Adrenal gland (tissue), 5 donors: ENCODE measurements at regions not wholly inside any gene's neighbourhood (a gene's known extent, or its start where the extent isn't known, plus 50 kb on each side); places are given as distances from the start of the nearest gene placed in this dataset.

Experiments used
- CTCF ChIP-seq, 6 experiments: fragments of 450-650 bp in 4 of 6; fragments of 200-600 bp in 2 of 6; sonication (generic) in 1 of 6; IDR thresholded peaks; 1 replicate in 5 of 6; 2 replicates in 1 of 6; pipeline versions ENCODE4 v1.5.1 to v1.8.0; 2016 to 2021; ENCODE audit warnings: antibody characterized with exemption in 6 of 6, mild to moderate bottlenecking in 2 of 6, moderate library complexity in 1 of 6
- POLR2A ChIP-seq, 2 donors: fragments of 450-650 bp; IDR thresholded peaks; one replicate each; pipeline ENCODE4 v1.6.1; 2017; ENCODE audit warnings: antibody characterized with exemption in 2 of 2, mild to moderate bottlenecking in 2 of 2, moderate library complexity in 1 of 2
- donor health status: DM: no; HTN: no; CAD: no.

- no peak for TF ChIP-seq CTCF (IDR thresholded peaks at IDR 0.05)
- no peak for TF ChIP-seq POLR2A (IDR thresholded peaks at IDR 0.05)
These were observed 371.8 kb downstream of the BTG1 start for GRCh38 chr12:91773749-91774429.
